K562 (cell line): ENCODE measurements at regions not wholly inside any gene's neighbourhood (a gene's known extent, or its start where the extent isn't known, plus 50 kb on each side); places are given as distances from the start of the nearest gene placed in this dataset.

Experiments
- CEBPB ChIP-seq: fragments of 450-650 bp; IDR thresholded peaks from 2 replicates; pipeline ENCODE4 v1.6.1; 2016; ENCODE audit warnings: missing genetic modification characterization, missing compliant biosample characterization
- COPS2 ChIP-seq: fragments of 450-650 bp; conservative IDR thresholded peaks from 2 replicates; pipeline ENCODE4 v1.6.1; 2016; ENCODE audit warnings: mild to moderate bottlenecking, moderate library complexity
- MBD1 ChIP-seq: fragments of 250-450 bp; sonication (Bioruptor Pico); IDR thresholded peaks from 2 replicates; pipeline ENCODE4 v1.8.0; 2022; ENCODE audit warnings: inconsistent platforms
- MBD2 ChIP-seq: sonication (generic); IDR thresholded peaks from 2 replicates; pipeline ENCODE4 v1.6.1; 2016; ENCODE audit warnings: low read depth, borderline replicate concordance
- MECOM ChIP-seq: fragments of 250-450 bp; sonication (Bioruptor Pico); IDR thresholded peaks from 2 replicates; pipeline ENCODE4 v1.8.0; 2022; ENCODE audit warnings: inconsistent platforms
- MXI1 ChIP-seq: IDR thresholded peaks from 2 replicates; pipeline ENCODE4 v1.6.1; 2011; ENCODE audit warnings: low read depth, mild to moderate bottlenecking, improper control_type of control experiment, low read length
- PBX2 ChIP-seq, 2 experiments: IDR thresholded peaks in 1 of 2; conservative IDR thresholded peaks in 1 of 2; 2 replicates each; pipeline ENCODE4 v1.6.1; 2016; ENCODE audit warnings: low read depth in 2 of 2, mild to moderate bottlenecking in 1 of 2, missing compliant biosample characterization in 1 of 2, missing genetic modification characterization in 1 of 2, moderate library complexity in 1 of 2
- RREB1 ChIP-seq: fragments of 250-450 bp; sonication (Bioruptor Pico); IDR thresholded peaks from 2 replicates; pipeline ENCODE4 v1.4.0; 2020
- SMARCA5 ChIP-seq: fragments of 450-650 bp; IDR thresholded peaks from 2 replicates; pipeline ENCODE4 v1.6.1; 2016
- SOX6 ChIP-seq: fragments of 450-650 bp; IDR thresholded peaks from 2 replicates; pipeline ENCODE4 v1.6.1; 2014; ENCODE audit warnings: mild to moderate bottlenecking
- ZNF518B ChIP-seq: fragments of 250-450 bp; sonication (Bioruptor Pico); IDR thresholded peaks from 2 replicates; pipeline ENCODE4 v1.5.0; 2021; ENCODE audit warnings: mild to moderate bottlenecking, moderate library complexity
- ZNF644 ChIP-seq: fragments of 200-800 bp; sonication (Bioruptor generic); IDR thresholded peaks from 2 replicates; pipeline ENCODE4 v1.6.1; 2016; ENCODE audit warnings: low read depth, missing genetic modification characterization, missing compliant biosample characterization
- ZSCAN29 ChIP-seq: fragments of 450-650 bp; IDR thresholded peaks from 2 replicates; pipeline ENCODE4 v1.6.1; 2017

- TF ChIP-seq ZNF518B = no peak
- TF ChIP-seq CEBPB (tag) = peak; percentile 76
- TF ChIP-seq COPS2 = no peak
- no peak for TF ChIP-seq PBX2 (CRISPR knock-in tag; IDR thresholded peaks at IDR 0.05; ENCODE audit: low read depth)
- TF ChIP-seq PBX2 (tag; conservative IDR thresholded peaks at IDR 0.05; ENCODE audit: low read depth) = no peak
- no peak for TF ChIP-seq SMARCA5
- peak; percentile 58; the same call in 1 of the 2 replicates for TF ChIP-seq RREB1 (CRISPR knock-in tag)
- TF ChIP-seq ZSCAN29 = no peak
- TF ChIP-seq MXI1 = no peak
- no peak for TF ChIP-seq MBD1 (CRISPR knock-in tag)
- no peak for TF ChIP-seq MBD2
- no peak for TF ChIP-seq ZNF644
- TF ChIP-seq MECOM (CRISPR knock-in tag) = no peak
- TF ChIP-seq SOX6 = 0 out of 2 replicates have a peak, but pooled peaks have one; percentile 17
Measured at GRCh38 chr7:131111081-131111576, 216.5 kb upstream of the MKLN1 start (continued).
